Right kidney (tissue), 1 donor: ENCODE measurements at regions not wholly inside any gene's neighbourhood (a gene's known extent, or its start where the extent isn't known, plus 50 kb on each side); places are given as distances from the start of the nearest gene placed in this dataset.

Experiments
- DNase-seq: peaks from one replicate; pipeline ENCODE4 v3.0.0-alpha.2; 2016

DNA sequence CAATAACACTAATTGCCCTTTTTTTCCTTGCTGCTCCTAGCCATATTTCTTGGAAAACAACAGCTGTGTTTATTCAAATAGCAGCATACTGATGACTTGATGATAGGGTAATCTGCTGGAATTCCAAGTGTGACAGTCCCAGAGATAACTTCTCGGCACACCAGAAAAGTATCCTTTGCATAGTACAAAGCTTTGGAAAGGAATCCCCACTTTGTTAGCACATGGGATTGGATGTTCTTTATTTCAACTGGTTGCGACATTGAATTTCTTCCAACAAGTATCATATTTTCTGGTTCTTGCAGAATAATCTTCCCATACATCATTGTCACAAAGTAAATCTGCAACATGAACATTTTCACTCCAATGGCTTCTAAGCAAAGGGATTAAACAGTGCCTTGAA, 445.8 kb upstream of the ACVR2A start:
- DNase-seq = no peak

DNA sequence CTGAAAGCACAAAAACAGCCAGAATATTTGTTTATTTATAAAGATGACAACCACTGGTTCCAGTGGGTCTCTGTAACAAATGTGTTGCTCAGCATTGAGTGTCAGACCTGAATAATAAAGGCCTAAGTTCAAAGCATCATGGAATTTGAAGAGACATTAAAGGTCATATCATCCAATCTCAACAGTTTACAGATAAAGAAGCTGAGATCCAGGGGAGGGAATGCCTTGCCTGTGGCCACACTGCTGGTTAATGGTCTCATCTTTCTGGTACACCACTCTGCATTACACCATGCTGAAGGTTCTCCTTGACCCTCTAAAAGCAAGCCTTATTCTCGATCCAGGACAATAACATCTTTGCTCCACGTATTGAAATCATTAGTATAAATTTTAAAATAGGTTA, 446.5 kb upstream of the ACVR2A start:
- no peak for DNase-seq

DNA sequence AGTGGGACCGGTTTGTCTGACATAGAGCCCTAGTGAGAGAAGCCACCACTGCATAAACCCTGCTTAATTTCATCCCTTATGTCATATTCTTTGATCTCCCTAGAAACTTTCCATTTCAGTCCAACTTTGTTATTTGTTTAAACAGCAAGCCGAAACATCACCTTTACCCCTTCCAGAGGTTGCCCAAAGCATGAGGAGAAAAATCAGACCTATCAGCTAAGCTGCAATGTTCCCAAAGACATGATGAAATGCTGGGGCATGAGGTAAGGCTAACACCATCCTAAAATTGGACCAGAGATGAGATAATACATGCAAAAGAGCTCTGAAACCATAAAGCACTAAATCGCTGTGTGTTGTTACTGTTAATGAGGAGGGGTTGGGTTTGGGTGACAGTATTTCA, 447.9 kb upstream of the ACVR2A start:
- no peak for DNase-seq

DNA sequence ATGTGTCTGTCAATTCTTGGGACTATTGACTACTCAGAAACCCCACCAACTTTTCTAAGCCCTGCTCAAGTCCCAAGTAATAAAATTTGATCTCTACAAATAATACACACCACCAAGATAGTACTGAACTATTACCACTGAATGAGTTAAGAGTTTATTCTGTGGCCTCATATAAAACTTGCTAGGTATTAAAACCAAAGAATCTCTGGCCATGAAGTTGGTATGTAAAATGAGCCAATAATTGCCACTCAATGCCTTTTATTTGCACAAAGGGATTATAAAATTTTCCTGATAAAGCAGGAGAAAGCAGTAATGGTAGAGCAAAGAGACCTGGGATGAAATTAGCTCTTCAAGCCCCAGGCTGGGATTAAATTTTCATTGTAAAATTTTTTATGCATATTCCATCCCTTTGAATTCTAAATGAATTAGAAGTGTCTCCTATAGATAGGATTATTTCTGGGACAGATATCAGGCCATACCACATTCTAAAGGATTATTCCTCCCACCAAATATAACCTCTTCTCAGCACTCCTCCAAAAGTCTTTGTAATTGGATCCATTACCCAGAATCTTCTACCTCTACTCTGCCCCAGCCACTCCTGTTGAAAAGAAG, 450.5 kb upstream of the ACVR2A start:
- no peak for DNase-seq

DNA sequence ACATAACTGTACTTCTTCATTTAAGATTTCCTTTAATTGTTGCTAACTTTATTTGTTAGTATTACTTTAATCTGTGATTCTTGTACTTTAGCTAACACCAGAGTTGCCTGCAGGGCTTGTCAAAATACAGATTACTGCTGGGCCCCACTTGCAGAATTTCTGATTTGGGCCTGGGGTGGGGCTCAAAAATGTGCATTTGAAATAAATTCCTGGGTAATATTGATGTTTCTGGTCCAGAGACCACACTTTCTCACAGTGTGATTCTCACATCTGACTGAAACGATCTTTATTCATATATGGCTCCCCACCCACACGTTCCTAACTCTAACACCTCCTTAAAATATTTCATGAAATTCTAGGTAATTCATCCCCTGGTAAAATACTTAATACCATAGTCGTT, 452.6 kb upstream of the ACVR2A start:
- no peak for DNase-seq

DNA sequence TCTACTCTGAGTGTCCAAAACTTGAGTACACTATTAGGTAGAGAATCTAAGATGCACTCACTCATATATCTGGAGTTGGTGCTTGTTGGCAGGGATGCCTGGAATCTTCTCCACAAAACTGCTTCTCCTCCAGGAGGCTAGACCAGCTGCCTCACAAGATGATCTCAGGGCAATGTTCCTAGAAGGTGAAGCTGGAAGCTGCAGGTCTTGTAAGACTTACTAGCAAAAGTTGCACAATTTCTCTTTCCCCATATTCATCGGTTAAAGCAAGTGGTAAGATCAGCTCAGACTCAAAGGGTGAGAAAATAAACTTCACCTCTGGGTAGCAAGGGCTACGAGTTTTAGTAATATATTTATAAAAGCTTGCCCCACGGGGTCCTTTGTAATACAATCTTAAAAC, 454.4 kb upstream of the ACVR2A start:
- no peak for DNase-seq

DNA sequence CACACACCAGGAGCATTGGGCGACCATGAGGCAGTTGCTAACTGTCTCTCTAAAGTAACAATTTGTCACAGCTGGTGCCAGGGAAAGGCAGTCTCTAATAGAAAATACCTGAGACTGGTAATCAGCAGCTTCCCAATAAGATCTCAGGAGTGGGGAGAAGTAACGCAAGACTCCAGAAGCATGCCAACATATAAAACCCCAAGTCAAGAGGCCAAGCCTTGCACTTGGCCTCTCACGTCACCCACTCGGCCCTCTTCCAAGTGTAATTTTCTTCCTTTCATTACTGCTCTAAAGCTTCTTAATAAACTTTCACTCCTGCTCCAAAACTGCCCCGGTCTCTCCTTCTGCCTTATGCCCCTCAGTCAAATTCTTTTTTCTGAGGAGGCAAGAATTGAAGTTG, 455.6 kb upstream of the ACVR2A start:
- no peak for DNase-seq

DNA sequence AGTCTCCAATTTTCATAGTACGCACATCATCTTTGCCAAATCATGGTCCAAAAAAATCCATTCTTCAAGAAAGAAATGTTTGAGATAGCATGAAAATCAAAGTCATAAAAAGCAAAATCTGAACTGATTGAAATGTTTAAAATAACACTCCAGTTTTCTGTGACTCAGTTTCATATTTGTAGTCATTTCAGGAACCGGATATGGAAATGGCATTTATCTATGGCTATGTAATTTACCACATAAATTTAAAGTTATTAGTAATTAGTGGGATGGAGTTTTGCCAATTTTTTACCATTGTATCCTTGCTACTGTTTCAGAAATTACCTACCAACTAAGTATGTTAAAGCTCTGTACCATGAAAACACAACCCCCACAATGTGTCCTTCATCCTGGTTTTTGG, 456.6 kb upstream of the ACVR2A start:
- DNase-seq = no peak

DNA sequence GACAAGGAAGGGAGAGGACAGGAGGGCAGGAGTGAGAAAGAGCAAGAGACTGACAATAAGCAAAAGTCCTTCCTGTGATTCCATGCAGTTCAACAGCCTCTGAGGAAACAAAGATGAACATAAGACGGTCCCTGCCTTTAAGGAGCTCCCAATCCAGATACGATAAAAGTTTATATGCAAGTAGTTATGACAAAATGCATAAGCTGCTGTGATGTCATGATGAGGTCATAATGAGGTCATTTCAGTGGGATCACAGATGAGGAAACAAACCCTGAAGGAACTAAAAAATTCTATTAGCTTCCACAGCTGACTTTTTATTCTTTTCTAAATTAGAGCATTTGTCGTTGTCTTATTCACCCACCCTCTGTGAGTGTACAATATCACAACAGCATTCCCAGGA, 458.5 kb upstream of the ACVR2A start:
- no peak for DNase-seq

DNA sequence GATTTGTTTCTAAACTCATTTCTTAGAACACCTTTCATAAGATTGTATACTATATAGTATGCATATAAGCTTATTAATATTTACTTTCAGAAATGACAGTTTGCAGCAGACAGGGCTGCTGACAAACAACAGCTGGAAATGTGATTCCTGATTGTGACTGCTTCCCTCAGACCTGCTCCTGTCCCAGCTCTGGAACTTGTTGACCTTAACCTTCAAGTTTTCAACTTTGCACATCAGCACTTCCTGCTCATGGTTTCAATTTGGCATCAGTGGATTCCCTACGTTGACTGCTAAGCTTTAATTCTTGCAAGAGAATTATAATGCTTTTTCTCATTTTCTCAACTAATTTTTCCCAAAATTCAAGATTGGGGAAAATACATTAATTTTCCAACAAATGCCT, 459.2 kb upstream of the ACVR2A start:
- no peak for DNase-seq

DNA sequence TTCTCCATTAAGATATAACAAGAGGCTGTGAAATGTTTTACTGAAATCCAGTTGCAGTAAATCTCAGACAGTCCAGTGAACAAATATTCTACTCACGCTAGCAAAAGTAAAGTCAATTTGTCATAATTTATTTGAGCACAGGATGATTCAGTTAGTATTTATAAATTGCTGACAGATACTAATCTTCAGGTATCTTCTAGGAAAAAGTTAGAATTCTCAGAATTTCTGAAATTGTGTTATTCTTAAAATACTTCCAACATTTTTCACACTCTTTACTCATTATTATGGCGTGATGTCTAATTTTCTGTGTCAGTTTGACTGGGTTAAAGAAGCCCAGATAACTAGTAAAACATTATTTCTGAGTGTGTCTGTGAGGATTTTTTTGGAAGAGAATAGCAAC, 460.2 kb upstream of the ACVR2A start:
- DNase-seq = no peak

DNA sequence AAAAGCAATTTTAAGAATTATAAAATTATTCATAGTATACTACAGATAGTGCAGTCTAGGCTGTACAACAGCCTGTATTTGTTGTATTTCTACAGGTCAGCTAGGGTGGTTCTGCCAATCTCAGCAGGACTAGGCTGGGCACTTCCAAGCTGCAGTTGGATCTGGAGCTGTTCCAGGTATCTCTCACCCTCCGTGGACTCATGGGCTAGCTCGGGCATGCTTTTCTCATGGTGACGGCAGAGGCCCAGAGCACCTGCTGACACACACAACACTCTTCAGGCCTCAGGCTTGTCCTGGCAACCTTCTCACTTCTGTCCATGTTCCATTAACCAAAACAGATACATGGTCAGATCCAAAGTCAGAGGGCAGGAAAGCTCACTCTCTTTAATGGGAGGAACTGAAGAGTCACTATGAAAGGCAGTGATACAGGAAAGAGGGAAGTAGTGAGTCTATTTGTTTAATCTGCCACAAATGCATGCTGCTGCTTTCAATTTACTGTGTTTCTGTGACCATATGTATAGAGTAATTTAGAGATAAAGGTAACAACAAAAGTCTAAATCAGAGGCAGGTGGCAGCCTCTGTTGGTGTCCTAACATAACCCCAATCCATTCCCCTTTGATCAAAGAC, 462.4 kb upstream of the ACVR2A start:
- no peak for DNase-seq

DNA sequence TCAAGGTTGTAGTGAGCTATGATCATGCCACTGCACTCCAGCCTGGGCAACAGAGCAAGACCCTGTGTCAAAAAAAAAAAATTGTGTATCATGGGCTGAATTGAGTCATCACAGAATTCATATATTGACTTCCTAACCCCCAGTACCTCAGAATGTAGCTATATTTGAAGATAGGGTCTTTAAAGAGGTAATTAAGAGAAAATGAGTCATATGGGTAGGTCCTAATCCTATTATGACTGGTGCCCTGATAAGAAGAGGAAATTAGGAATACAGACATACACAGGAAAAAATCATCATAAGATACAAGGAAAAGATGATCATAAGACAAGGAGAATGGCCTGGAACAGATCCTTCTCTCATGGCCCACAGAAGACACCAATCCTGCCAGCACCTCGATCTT, 466.4 kb upstream of the ACVR2A start:
- no peak for DNase-seq

DNA sequence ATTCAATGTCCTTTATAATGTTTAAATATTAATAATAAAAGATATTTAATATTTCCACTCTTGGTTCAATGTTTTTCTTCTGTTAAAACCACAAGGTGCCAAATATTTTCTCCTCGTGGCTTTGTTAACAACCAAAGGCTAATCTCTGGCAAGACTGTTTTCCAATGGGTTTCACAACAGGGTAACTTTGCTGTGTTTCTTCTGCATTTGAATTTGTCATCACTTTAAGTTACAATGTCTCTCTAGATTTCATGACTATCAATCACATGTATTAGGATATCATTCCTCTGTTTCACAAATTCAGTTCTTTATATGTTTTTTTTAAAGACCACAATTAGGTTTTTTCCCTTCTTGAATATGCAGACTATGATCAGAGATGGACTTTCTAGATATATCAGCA, 469.8 kb upstream of the ACVR2A start:
- no peak for DNase-seq

DNA sequence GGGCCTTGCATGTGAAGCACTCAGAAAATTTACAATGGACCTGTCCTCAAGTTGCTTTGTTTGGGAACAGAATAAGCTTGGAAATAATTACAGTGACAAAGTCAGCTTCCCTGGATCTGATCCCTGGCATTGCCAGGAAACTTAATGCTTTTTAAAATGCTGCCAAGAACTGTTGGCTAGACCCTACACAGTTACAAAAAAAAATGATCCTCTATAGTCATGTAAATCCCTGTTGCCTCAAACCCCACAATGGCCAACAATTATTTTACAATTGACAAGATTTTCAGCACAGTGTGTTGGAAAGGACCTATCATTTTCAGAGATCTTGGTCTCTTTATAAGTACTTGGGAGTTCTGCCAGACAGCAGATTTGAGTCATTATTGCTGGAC, 470.4 kb upstream of the ACVR2A start:
- no peak for DNase-seq

DNA sequence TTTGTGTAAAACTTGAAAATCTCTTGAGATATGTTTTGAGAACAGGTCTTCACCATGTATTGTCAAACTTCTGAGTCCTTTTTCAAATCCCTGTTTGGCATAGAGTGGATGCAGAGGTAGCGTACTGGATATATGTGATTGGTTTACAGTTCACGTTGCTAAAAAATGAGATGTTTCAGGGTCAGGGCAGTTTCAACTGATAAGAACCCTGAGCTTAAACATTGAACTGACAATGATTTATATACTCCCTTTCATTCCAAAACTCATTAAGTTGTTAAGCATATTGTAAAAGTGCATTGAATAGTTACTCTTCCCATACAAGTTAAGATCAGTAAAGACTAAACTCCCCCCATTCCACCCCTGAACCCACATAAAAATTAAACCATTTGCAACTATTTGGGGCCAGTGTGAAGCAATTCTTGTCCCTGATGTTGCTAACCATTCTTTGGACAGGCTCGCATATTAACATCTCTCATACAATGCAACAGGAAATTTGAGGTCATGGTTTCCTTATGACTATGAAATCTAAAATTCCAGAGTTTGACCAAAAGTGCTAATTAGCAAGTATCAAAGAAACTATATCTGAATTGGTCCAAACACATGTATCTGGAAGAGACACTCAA, 470.9 kb upstream of the ACVR2A start:
- no peak for DNase-seq

DNA sequence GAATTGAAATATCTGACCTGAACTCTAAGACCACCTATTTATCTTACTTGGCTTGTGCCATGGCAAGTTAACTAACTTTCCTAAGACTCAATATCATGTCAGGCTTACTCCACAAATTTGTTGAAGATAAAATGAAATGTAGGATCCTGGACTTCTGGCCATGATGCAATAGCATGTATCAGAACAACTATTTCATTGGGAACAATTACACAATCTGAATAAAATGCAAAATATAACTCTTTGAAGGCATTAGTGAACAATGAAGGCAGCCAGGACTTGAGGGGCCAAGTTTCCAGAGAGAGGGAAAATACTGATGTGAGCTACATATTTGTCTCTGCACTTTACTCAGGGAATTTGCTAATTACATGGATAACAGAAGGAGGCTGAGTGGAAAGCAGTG, 476.5 kb upstream of the ACVR2A start:
- DNase-seq = no peak

DNA sequence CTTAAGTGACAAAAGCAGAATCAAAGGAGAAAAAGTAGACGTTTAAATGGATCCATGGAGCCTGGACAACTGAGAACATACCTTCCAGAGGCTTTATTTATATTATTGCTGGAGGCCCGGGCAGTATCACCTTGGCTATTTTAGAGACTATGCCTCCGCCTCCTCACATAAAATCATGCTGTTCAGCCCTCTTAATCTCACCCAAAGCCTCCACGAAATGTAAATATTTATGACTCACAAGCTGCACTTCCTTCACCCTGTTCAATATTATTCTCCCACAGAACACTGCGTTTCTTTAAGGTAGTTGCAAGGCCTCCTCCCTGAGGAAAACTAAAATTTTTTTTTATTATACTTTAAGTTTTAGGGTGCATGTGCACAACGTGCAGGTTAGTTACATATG, 478.6 kb upstream of the ACVR2A start:
- DNase-seq = no peak

DNA sequence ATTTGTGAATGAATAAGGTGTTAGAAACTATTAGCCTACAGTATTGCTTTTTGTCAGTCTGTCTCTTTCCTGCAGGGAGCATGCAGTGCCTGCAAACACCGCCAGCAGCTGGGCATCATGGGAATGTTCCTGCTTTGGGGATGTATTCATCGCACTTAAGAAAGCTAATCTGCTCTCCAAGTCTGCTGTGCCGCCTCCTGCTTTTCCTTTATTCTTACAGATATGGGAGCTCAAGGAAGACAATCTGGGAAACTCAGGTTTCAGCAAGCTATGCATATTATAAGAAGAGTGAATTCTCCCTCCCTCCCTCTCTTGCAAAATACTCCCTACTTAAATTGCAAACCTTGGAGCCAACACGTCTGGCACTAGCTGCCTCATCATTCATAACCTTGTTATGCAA, 479.2 kb upstream of the ACVR2A start:
- no peak for DNase-seq

DNA sequence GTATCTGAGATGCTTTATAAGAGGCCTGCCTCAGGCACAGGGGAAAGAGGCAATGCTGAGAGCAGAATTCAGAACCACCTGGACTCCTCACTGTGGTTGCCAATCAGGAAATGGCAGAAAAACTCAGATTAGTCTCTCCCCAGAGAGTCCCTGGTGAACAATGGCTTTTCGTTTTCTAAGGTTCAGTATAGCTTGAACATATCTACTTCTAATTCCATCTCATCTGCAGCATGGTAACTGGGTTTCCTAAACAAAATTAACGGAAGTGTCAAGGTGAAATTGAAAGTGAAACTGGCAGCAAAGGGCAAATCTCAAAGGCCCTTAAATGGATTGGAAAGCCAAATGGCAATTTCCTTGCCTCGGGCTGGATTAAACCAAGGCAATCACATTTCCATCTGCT, 480.2 kb upstream of the ACVR2A start:
- DNase-seq = no peak

DNA sequence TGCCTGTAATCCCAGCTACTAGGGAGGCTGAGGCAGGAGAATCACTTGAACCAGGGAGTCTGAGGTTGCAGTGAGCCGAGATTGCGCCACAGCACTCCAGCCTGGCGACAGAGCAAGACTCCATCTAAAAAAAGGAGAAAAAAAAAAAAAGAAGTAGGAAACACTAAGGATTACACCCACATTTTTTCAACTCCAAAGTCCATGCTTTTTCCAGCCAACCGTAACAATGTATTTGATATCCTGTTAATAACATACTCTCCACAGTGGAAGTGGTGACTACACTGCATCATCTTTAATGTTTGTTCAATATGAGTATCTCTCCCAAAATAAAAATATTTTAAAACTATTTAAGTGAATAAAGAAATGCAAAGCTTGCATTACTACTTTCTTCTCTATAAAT, 481.6 kb upstream of the ACVR2A start:
- no peak for DNase-seq

DNA sequence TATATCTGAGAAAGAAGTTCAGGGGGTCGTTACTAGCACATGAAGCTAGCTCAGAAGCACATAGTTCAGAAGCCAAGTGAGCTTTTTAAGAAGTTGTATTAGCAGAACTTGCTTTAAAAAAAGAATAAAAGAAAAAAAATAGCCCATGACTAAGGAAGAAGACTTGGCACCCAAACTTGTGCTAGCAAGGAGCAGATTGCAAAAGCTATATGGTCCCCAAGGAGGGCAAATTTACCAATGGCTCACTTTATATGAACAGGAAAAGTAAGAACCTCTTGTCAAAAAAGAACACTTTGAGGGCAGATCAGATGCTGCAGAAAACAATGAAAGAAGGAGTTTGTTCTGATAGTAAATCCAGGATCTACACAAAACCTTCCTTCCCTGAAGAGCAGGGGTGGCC, 486.5 kb upstream of the ACVR2A start:
- no peak for DNase-seq

DNA sequence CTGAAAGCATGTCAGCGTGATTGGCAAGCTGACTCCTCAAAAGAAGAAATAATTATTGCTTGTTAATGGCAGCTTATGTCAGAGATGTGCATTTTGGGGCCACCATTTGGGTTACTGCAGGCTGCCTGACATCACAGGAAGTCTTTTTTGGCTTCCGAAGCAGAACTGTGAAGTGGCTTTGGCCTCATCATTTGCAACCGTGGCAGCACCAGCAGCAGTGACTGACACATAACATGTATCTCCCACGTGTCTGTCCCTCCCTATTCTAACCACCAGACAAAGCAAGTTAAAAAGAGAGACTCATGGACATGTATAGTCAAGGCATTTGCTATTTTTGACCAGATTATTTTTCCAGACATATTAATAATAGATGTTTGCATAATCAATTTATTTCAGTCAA, 488.7 kb upstream of the ACVR2A start:
- no peak for DNase-seq

DNA sequence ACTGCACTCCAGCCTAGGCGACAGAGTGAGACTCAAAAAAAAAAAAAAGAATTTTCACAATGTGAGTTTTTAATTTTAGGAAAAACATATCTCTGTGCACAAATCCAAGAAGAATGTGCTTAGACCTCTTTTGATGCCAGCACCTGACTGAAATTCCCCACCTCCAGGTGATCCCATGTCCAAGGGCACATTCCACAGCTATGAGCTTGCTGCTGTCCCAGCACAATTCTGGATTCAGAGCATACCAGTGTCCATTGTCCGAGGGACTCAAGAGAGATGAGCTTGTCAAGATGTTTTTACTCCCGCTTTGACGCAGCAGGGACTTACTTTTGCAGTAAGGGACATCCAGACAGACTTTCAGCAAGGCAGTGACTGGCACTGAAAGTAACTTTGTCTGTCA, 489.1 kb upstream of the ACVR2A start:
- DNase-seq = no peak

DNA sequence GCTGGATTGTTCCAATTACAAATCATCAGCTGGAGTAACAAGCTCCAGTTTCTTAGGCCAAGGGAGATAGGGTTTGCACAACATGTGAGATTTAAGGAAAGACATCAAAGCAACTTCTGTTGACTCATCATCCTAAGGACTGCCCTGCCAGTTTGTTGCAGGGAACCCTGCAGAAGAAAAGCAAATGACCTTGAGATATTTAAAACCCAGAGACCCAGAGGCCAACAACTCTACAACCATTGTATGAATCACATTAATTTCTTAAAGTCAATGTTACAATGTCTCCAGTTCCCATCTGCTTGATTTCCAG, 491.8 kb upstream of the ACVR2A start:
- no peak for DNase-seq
